CD8-positive, alpha-beta memory T cell (primary cell): ENCODE measurements at regions not wholly inside any gene's neighbourhood (a gene's known extent, or its start where the extent isn't known, plus 50 kb on each side); places are given as distances from the start of the nearest gene placed in this dataset.
"Not testable (repeated sequence)": the region's sequence is repeated elsewhere in the genome, so short reads cannot be mapped to it uniquely, and the experiment has no call there.

Experiments used
- CTCF ChIA-PET: fragments of 350-600 bp; sonication (Branson Sonifier 250); formaldehyde crosslinking; loops from one replicate; lab custom pipeline; 2021; ENCODE audit warnings: antibody characterized with exemption; lab: Charles Lee
- POLR2A ChIA-PET: fragments of 350-600 bp; sonication (Branson Sonifier 250); formaldehyde crosslinking; loops from one replicate; lab custom pipeline; 2021; ENCODE audit warnings: antibody characterized with exemption; lab: Charles Lee
- DNase-seq, 5 donors: peaks; one replicate each; pipeline versions ENCODE4 v3.0.0 to v3.0.0-alpha.2; 2020 to 2022; ENCODE audit warnings: mixed read lengths in 1 of 5
- H3K27ac ChIP-seq: one replicate; pipeline ENCODE4 v1.7.0; 2013; ENCODE audit warnings: low read depth, mild to moderate bottlenecking, low read length, moderate library complexity
- H3K27me3 ChIP-seq: 2 replicates; pipeline ENCODE4 v1.7.0; 2013; ENCODE audit warnings: low read length, mild to moderate bottlenecking; ENCODE audit not compliant: insufficient read depth, poor library complexity, severe bottlenecking
- H3K36me3 ChIP-seq: 2 replicates; pipeline ENCODE4 v1.7.0; 2013; ENCODE audit warnings: mild to moderate bottlenecking, low read length, moderate library complexity; ENCODE audit not compliant: insufficient read depth
- H3K4me1 ChIP-seq: 2 replicates; pipeline ENCODE4 v1.7.0; 2013; ENCODE audit warnings: mild to moderate bottlenecking, low read length, moderate library complexity; ENCODE audit not compliant: insufficient read depth
- H3K4me3 ChIP-seq: 2 replicates; pipeline ENCODE4 v1.7.0; 2013; ENCODE audit warnings: mild to moderate bottlenecking, low read length
- H3K9me3 ChIP-seq: 2 replicates; pipeline ENCODE4 v1.7.0; 2013; ENCODE audit warnings: mild to moderate bottlenecking, low read length
- H3K27ac Mint-ChIP-seq, 8 donors: one replicate each; pipeline ENCODE4 v1.8.0; 2020 to 2021; ENCODE audit warnings: mixed read lengths in 8 of 8, mild to moderate bottlenecking in 6 of 8, inconsistent platforms in 3 of 8, moderate library complexity in 3 of 8
- H3K27me3 Mint-ChIP-seq, 2 donors: one replicate each; pipeline ENCODE4 v1.8.0; 2020 to 2021; ENCODE audit warnings: mixed read lengths in 2 of 2, mild to moderate bottlenecking in 1 of 2, moderate library complexity in 1 of 2
- H3K36me3 Mint-ChIP-seq, 3 donors: one replicate each; pipeline ENCODE4 v1.8.0; 2020 to 2021; ENCODE audit warnings: mixed read lengths in 3 of 3, inconsistent platforms in 1 of 3, mild to moderate bottlenecking in 1 of 3
- H3K4me1 Mint-ChIP-seq, 3 donors: one replicate each; pipeline ENCODE4 v1.8.0; 2020 to 2021; ENCODE audit warnings: mixed read lengths in 3 of 3, inconsistent platforms in 1 of 3, mild to moderate bottlenecking in 1 of 3
- H3K4me3 Mint-ChIP-seq, 7 donors: one replicate each; pipeline ENCODE4 v1.8.0; 2020 to 2021; ENCODE audit warnings: mixed read lengths in 7 of 7, mild to moderate bottlenecking in 6 of 7, moderate library complexity in 4 of 7, inconsistent platforms in 2 of 7
- H3K9me3 Mint-ChIP-seq, 5 donors: one replicate each; pipeline ENCODE4 v1.8.0; 2020 to 2022; ENCODE audit warnings: mixed read lengths in 5 of 5, mild to moderate bottlenecking in 3 of 5, moderate library complexity in 2 of 5, inconsistent platforms in 1 of 5

GRCh38 chr16:29176154-29176470 is 191.3 kb downstream of the LAT start:
- H3K4me3 ChIP-seq, H3K9me3 ChIP-seq, H3K27ac Mint-ChIP-seq, POLR2A ChIA-PET, H3K9me3 Mint-ChIP-seq, H3K4me1 ChIP-seq, H3K27me3 Mint-ChIP-seq, H3K27me3 ChIP-seq, CTCF ChIA-PET, H3K27ac ChIP-seq, H3K4me3 Mint-ChIP-seq, H3K4me1 Mint-ChIP-seq, H3K36me3 ChIP-seq: not testable (repeated sequence)
- H3K36me3 Mint-ChIP-seq = peaks cover 4 to 33% (median 5%) of the 10 kb centered on the region in 3 donors
- DNase-seq = peak in 1 of 5 donors; percentile 38

GRCh38 chr16:29175411-29176153 is 190.7 kb downstream of the LAT start:
- H3K27ac Mint-ChIP-seq, H3K27ac ChIP-seq, H3K4me1 Mint-ChIP-seq, H3K9me3 Mint-ChIP-seq, H3K36me3 ChIP-seq, H3K27me3 ChIP-seq, H3K4me3 ChIP-seq, H3K4me1 ChIP-seq, H3K9me3 ChIP-seq, H3K27me3 Mint-ChIP-seq, H3K4me3 Mint-ChIP-seq, POLR2A ChIA-PET, CTCF ChIA-PET: not testable (repeated sequence)
- peaks cover 4 to 37% (median 5%) of the 10 kb centered on the region in 3 donors for H3K36me3 Mint-ChIP-seq
- DNase-seq = peak in 1 of 5 donors; percentile 41

GRCh38 chr16:29173371-29174305 is 188.8 kb downstream of the LAT start:
- CTCF ChIA-PET, H3K36me3 ChIP-seq, DNase-seq, H3K4me1 ChIP-seq, H3K9me3 ChIP-seq, POLR2A ChIA-PET, H3K4me3 Mint-ChIP-seq, H3K4me1 Mint-ChIP-seq, H3K27me3 Mint-ChIP-seq, H3K4me3 ChIP-seq, H3K27ac ChIP-seq, H3K9me3 Mint-ChIP-seq, H3K27me3 ChIP-seq: not testable (repeated sequence)
- Mint-ChIP-seq H3K36me3 (peaks cover 4 to 46% (median 5%) of the 10 kb centered on the region in 3 donors), H3K27ac (peak overlapping the region in 3 of 8 donors; percentile 19 to 57 (median 38))

- Mint-ChIP-seq H3K36me3 (peaks cover 5 to 46% (median 7%) of the 10 kb centered on the region in 3 donors), H3K27ac (peak overlapping the region in 1 of 8 donors; percentile 81)
- H3K4me3 Mint-ChIP-seq, H3K27me3 Mint-ChIP-seq, H3K4me1 ChIP-seq, H3K4me3 ChIP-seq, H3K36me3 ChIP-seq, H3K27ac ChIP-seq, CTCF ChIA-PET, H3K27me3 ChIP-seq, H3K9me3 Mint-ChIP-seq, H3K9me3 ChIP-seq, H3K4me1 Mint-ChIP-seq, POLR2A ChIA-PET: not testable (repeated sequence)
- DNase-seq = peak in 1 of 5 donors; percentile 25
These were observed 187.4 kb downstream of the LAT start for GRCh38 chr16:29172098-29172724.

GRCh38 chr16:29171296-29171695 is 186.4 kb downstream of the LAT start:
- CTCF ChIA-PET, H3K27ac ChIP-seq, H3K4me1 Mint-ChIP-seq, DNase-seq, H3K9me3 ChIP-seq, H3K4me3 Mint-ChIP-seq, H3K27me3 Mint-ChIP-seq, POLR2A ChIA-PET, H3K27me3 ChIP-seq, H3K4me1 ChIP-seq, H3K4me3 ChIP-seq, H3K9me3 Mint-ChIP-seq, H3K27ac Mint-ChIP-seq, H3K36me3 ChIP-seq: not testable (repeated sequence)
- peaks cover 5 to 51% (median 7%) of the 10 kb centered on the region in 3 donors for H3K36me3 Mint-ChIP-seq

- H3K9me3 ChIP-seq, H3K27me3 ChIP-seq, DNase-seq, H3K4me3 Mint-ChIP-seq, H3K27ac ChIP-seq, H3K27me3 Mint-ChIP-seq, POLR2A ChIA-PET, H3K4me3 ChIP-seq, H3K4me1 ChIP-seq, H3K4me1 Mint-ChIP-seq, H3K9me3 Mint-ChIP-seq, H3K36me3 ChIP-seq, CTCF ChIA-PET: not testable (repeated sequence)
- Mint-ChIP-seq H3K36me3 (peaks cover 5 to 48% (median 7%) of the 10 kb centered on the region in 3 donors), H3K27ac (peak overlapping the region in 1 of 8 donors; percentile 58)
These were observed 185.7 kb downstream of the LAT start for GRCh38 chr16:29170393-29171119.

- H3K27ac Mint-ChIP-seq = peak overlapping the region in 1 of 8 donors; percentile 43
- H3K36me3 ChIP-seq, H3K27me3 Mint-ChIP-seq, DNase-seq, H3K4me1 ChIP-seq, H3K4me3 ChIP-seq, H3K9me3 Mint-ChIP-seq, H3K9me3 ChIP-seq, H3K27me3 ChIP-seq, H3K4me1 Mint-ChIP-seq, H3K4me3 Mint-ChIP-seq, CTCF ChIA-PET, H3K27ac ChIP-seq: not testable (repeated sequence)
- peaks cover 5 to 42% (median 7%) of the 10 kb centered on the region in 3 donors for H3K36me3 Mint-ChIP-seq
- POLR2A ChIA-PET = interaction anchor here (0.7 kb wide), 1 partner anchor 69 kb away, joined by 3 read pairs; no protein-coding TSS in a partner anchor
These were observed 184.6 kb downstream of the LAT start for GRCh38 chr16:29169295-29169994.
